ENCODE measurements at regions not wholly inside any gene's neighbourhood (a gene's known extent, or its start where the extent isn't known, plus 50 kb on each side); places are given as distances from the start of the nearest gene placed in this dataset.

DNA sequence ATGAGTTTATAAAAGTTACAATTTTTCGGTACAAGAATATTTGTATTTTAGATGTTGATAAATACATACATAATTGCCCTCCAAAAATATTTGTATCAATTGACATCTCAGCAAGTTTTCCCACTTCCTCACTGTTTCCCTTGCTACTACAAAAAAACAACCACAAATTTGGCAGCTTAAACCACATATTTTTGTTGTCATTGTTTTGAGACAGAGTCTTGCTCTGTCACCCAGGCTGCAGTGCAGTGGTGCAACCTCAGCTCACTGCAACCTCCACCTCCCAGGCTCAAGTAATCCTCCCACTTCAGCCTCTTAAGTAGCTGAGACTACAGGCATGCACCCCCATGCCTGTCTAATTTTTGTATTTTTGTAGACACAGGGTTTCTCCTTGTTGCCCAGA lies 162.8 kb upstream of the RARB start:
- DNase-seq: no peak

DNA sequence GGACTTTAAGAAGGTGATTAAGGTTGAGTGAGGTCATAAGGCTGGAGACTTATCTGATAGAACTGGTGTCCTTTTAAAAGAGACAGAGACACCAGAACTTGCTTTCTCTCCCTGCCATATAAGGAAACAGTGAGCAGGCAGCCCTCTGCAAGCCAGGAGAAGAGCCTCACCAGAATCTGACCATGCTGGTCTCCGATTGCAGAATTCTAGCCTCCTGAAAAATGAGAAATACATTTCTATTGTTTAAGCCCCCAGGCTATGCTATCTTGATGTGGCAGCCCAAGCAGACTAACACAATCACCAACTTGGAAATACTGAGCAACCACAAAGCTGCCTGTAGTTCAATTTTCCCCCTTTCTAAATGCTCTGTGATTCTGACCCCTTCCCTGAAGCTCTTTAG lies 161.4 kb upstream of the RARB start:
- no peak for DNase-seq

DNA sequence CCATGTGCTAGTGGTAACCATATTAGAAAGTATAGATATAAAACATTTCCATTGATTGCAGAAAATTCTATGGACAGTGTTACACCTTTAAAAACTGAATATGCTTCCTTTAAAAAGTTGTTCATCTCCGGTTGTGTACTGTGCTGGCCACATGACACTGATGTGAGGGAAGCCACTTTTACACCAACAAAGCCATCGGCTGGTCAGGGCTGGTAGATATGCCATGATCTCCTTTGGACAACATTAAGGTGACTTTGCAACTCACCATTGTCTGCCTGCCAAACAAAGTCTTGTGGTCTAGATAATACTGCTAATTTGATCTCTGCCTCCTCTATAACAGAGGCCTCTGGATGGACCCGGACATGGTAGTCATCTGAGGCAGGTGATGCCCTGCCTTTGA lies 156.0 kb upstream of the RARB start:
- DNase-seq: no peak

DNA sequence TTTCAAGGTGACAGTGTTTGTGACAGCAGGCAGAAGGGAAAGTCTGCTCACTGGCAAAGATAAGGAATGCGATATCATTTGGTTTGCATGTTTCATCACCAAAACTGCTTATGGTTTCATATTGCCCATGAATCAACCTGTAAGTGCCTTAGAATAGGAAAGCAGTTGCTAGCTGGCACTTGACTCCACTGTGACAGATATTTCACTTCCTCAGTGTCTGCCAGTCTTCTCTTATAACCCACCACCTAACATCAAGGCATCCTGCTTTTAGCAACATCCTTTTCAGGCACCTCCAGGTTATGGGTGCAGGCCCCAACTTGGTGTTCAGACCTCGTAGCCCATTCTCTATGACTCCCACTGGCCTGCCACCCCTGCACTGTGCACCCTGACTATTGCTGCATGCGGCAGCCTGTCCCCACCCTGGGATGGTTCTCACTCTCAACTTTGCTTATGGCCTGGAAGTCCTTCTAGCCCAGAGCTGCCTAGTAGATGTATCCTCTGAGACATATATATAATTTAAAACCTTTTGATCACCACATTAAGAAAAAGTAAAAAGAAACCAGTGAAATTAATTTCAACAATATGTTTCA lies 154.4 kb upstream of the RARB start:
- no peak for DNase-seq

DNA sequence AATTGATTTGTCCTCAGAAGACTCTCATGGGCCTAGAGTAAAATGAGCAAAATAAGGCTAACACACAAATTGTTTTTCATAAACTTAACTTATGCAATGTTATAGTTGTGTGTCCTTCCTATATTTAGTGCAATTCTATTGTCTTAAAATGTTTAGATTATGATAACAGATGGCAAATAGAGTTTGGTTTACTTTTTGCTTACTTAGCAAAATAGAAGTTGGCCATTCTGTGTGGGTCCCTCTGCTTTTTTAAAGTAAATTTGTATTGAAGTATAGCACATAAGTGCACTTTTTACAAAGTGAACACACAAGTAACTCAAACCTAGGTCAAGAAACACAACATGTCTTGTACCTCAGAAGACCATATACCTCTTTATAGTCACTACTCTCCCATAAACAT lies 150.6 kb upstream of the RARB start:
- DNase-seq: no peak

DNA sequence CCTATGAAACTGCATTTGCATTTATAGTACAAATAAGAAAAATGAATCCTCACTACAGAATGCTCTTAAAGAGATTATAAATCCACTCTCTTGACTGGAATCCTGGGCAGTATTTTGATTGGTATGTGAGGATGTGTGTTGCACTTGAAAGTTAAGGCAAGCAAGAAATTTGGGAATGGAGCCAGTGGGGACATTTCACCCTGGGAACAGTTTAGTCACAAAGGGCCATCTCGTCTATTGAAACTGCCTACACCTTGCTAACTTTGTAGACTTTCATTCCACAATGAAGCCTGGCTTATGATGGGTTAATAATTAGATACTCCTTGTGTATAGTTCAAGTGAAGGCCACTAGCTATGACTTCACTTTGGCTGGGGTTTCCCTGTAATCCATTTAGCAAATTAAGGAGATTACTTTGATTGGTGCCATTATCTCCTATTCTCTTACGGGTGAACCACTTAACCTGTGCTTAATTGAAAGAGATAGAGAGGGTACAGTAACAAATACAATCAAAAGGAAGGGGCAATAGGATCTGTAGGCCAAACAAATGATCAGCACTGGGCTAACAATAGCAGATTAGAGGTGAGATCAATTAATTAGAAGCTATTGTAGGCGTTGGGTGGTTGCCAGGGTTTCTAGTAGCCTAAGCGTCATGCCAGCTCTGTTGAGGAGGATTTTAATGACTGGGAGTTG lies 146.9 kb upstream of the RARB start:
- no peak for DNase-seq

DNA sequence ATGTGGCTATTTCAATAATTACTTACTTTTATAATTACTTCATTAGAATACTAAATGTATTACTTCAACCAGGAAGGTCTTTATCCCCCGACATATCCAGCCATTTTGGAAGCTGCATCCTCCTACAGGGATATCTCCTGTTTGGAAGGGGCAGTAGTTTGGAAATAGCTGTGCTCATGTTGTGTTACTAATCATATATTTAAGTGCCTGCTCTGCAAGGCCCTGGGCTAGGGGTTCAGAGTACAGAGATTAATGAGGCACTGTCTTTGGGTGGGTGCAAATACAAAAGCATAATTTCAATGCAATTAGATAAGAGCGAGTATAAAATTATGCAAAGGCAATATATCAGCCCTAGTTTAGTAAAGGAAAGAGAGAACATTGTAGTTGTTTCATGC lies 146.3 kb upstream of the RARB start:
- no peak for DNase-seq

DNA sequence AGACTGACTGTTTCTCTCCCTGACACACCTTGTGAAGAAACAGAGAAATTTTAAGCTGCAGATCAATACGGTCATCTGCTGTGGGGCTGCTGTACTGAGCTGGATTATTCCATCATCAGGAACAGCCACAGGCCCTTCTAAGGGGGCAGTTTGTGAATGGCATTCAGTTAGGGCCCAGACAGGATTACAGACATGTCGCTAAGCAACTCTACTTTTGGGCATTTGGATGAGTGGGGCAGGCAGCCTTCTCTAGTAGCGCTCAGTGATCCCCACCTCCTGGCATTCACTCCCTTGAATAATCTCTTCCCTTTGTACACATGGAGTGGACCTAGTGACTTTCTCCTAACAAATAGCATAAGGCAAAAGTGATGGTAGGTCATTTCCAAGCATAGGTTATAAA lies 144.4 kb upstream of the RARB start:
- no peak for DNase-seq

DNA sequence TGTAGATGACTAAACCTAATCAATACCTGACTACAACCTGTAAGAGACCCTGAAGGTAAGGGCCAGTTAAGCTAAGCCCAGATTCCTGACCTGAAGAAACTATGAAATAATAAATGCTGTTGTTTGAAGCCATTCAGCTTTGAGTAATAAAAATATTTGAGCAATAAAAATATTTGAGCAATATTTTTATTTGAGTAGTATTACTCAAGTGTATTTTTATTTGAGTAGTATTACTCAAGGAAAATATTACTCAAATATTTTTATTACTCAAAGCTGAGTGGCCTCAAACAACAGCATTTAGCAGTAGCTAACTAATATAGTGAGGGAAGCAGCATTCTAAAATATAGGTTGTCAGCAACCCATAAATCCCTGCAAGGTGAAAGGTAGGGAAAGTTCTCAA lies 143.8 kb upstream of the RARB start:
- no peak for DNase-seq

DNA sequence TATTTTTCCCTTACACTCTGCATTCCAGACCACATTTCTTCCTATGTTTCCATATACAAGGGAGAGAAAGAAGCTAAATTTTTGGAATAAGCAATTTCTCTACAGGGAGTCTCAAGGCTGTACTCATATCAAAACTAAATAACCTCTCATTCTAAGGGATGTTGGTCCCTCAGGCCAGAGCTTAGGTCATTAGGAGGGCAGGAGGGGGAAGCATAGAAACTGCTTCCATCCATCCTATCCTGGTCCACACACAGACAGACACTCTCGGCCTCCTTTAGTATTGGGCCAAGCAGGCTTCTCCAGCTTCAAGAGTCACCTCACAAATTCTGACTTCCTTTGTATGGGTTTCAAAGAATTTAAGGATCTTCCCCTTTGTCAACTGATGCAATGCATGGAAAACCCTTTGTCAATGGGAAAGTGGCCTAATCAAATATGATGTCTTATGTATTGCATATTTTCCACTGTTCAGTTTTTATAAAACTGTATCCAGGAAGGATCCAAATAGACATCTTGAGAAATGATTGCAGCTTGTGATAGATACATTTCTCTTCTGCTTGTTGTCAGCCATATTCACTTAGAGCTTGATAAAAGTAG lies 140.7 kb upstream of the RARB start:
- DNase-seq: no peak

DNA sequence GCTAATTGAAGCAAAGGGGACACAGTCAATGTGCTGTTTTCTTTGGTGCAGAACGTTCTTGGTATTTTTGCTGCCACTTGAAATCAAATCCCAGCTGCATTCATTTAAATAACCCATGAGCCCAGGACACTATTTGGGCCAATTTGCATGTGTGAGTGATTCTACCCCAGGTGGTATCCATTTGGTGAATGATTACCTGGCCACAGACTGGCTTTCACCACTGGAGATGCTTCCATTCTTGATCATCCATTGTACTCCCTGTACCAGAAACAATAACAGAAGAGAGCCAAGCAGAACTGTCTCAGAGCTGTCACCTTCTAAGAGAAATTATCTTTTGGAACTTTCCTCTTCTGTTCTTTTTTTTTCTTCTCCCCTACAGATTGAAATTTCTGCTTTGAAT lies 139.7 kb upstream of the RARB start:
- no peak for DNase-seq

DNA sequence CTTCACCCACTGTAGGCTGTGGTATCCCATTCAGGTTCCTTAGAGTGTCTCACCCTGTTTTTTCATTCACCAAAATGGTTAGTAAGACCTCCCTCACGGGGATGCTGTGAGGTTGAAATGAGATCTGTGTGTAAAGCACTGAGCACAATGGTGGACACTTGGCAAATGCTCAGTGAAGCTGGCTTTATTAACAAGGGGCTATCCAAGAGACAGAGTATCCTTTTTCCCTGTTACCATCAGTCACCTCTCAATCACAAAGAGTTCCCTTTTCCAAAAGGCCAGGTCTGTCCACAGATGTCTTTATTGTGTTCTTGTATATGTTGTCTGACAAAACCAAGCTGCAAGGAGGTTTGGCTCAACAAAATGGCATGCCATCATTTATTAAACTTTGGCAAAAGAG lies 138.9 kb upstream of the RARB start:
- DNase-seq: no peak

DNA sequence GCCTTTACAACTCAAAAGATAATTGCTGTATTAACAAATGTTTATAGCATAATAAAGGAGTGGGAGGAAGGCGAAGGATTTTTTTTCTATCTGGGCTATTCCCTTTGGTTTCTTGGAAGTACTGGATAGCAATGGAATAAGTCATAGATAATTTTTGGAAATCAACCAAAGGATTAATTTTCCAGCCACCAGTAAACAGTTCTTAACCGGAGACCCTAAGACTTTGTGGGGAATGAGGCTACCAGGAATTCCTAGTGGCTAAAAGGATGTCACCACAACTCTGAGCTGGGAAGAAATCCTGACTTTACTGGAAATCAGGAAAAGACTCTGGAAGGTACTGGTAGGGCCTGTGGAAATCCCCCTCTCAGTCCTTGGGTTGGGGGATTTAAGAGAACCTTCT lies 138.4 kb upstream of the RARB start:
- DNase-seq: no peak

DNA sequence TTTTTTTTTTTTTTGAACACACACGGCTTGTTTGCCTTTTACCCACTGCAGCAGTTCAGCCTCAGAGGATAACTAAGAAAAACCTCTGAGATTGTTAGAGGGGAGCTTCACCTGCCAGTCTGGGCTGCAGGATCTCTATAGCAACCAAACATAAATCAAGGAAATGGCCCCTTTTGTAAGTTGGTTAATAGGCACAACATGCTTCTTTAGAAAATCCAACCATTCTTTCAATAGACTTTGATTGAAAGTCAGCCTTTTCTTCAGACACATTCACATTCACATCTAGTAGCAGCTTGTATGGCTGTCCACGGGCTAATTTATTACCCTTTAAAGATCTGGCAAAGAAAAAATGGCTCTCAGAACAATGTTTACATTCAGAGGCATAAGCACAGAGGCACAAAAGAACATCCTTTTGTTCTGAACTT lies 136.6 kb upstream of the RARB start:
- DNase-seq: no peak

DNA sequence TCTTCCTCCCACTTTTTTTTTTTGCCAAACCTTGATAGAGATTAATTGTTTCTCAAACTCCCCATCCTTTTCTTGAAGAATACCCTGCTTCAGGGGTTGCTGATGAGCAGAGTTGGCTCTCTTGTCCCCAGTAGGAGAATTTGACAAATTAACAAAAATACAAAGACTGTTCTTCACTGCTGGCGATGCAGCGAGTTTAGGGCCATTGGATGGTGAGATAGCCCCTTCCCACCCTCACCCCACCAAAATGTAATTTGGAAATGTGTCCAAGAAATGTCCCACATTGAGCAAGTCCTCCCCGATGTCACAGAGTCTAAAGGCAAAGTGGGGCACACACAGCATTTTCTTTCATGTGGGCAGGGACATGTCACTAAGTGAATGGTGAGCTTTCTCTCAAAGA lies 136.0 kb upstream of the RARB start:
- no peak for DNase-seq

DNA sequence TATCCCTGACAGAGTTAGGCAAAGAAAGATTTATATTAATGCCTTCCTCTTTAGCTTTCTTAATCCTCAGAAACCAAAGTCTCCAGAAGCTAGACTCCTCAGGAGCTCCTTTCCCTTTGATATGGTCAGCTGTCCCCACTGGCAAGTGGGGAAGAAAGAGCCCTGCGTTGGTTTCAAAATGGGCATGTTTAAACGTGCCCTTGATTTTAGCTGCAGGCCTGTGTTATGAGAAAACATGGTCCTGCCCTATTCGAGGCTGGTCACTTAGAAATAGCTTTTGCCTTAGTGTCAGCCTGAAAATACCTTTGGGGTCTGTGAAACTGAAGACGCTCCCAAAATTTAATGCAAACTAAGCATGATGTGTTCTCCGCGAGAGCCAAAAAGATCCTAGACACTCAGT lies 135.5 kb upstream of the RARB start:
- no peak for DNase-seq

DNA sequence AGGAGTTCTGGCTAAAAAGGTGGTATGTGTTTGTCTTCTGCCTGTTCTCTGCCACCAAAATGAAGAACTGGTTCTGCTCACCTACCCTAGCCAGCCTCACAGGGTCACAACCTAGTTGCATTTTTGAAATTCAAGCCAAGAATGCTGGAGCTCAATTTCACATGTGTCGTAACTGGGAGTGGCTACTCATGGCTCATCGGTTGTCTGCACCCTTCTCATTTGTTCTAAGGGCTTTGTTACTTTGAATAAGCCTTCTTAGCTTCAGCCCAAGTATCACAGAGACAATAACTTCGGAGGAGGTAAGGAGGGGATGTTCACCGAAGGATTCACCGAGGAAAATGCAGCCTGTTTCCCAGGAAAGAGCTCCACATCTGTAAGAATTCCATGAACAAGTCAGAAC lies 134.3 kb upstream of the RARB start:
- no peak for DNase-seq

DNA sequence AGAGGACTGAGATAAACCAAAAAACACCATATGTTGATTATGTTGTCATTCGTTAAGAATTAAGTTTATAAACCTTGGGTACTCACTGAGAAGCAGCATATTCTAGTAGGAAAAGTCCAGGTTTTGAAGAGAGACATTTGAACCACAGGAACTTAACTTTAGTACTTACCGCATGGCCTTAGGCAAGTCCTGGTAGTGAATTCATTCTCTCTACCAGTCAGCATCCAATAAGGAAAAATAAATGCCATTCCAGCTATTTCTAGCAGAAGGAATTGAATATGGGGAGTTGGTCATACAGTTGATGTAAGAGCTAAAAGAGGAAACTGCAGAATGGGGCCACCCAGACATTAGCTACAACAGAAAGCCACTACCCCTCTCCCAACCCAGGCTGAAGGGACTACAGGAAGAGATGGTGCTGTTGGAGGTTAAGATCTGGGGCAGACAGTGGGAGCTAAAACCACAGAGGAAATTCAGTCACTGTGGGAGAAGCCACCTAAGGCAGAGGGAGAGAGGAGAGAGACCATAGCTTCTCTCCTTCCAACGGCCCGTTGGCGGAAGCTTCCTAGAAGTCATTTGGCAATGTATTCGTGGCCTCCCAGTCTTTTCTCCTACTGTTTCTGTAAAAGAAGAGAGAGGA lies 133.8 kb upstream of the RARB start:
- no peak for DNase-seq

DNA sequence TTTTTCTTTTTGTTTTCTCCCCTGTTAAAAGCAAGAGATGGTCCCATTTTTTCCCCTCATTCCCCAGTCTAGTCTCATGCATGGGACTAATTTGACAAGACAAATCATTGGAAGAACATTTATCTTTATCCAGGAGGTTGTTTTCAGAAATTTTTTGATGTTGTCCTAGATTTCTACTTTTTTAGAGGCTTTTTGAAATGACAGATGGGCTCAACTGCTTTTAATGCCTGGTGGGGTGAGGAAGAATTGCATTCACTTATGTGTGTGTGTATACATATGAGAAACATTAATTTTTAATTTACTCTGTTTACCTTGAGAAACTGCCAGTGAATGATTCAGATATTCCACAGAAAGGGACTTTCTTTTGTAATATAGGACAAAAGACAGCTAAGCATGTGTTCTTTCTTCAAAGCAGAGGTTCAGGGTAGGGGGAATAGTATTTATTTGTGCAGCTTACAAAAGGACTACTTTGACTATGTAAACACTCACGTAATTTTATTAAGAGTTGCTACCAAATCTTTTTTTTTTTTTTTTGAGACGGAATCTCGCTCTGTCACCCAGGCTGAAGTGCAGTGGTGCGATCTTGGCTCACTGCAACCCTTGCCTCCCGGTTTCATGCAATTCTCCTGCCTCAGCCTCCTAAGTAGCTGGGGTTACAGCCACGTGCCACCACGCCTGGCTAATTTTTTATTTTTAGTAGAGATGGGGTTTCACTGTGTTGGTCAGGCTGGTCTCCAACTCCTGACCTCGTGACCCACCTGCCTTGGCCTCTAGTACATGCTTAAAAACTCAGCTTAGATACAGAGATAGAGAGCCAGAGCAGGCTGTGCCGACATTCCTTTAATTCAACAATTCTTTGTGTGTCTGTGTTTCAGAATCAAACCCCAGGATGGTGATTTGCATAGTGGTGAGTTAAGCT lies 130.1 kb upstream of the RARB start:
- DNase-seq: no peak

DNA sequence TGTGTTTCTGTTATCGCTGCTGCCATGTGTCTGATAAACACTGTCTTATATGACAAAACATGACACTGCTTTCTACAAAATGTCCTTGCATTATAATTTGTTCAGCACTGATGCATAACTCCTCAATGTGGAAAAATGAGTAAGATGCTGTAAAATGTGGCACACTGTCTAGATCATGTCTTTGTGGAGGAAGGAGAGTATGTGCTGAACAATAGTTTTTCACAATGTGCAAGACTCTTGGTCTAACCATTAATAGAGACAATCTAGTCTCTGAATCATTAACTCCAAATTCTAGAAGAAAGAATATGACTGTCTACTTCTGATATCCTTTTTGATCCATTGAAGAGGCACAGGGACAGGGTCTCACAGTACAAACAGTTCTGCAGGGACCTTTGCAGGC lies 127.9 kb upstream of the RARB start:
- DNase-seq: no peak

DNA sequence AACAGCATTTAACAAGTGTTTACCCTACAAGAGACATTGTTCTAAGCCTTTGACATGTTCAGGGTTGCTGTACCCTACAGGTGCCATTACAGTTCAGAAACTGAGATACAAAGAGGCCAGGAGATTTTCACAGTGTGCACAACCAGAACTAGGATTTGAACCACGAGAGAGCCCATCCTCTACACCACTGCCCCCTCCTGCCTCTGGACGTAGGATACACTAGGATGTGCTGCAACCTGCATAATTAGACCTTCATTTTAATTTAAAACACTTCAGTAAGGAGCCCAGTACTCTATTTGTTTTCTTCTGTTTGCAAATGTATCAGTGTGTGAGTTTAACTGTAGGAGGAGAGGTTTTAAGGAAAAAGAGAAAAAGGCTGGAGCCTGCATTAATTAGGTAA lies 123.1 kb upstream of the RARB start:
- DNase-seq: no peak

DNA sequence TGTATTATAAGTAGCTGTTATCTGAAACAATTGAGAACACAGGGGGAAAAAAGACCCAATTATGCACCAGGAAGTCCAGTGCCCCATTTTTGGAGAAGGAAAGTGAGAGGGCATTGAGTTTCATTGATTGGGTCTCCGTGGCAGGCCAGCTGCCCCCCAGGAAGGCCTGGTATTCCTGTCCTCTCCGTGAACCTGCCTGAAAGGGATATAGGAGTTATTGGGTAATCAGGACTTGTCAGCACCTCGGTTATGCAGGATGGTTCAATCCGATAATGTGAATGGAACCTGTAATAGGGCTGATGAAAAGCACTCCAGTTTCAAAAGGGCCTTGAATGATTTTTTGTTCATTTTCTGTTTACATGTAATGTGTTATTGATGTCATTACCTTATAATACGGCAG lies 122.0 kb upstream of the RARB start:
- DNase-seq: no peak

DNA sequence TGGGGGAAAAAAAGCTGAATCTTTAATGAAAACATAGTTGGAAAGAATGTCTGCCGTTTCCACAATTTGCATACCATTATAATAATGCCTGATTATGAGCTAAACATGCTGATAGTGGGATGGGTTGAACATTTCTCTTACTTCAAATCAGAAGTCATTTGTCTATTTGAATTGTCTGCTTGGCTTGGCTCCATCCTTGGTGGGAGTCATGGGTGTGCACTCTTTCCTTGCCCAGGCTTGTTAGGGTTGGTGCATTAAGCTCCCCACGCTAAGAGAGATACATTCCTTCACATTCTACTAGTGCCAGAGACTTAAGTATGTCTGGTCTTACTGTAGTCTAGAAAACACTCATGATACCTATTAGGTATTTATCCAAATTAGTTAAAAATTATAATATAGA lies 121.4 kb upstream of the RARB start:
- DNase-seq: no peak
